ENCODE measurements at regions not wholly inside any gene's neighbourhood (a gene's known extent, or its start where the extent isn't known, plus 50 kb on each side); places are given as distances from the start of the nearest gene placed in this dataset.
"Not testable (repeated sequence)": the region's sequence is repeated elsewhere in the genome, so short reads cannot be mapped to it uniquely, and the experiment has no call there.

DNA sequence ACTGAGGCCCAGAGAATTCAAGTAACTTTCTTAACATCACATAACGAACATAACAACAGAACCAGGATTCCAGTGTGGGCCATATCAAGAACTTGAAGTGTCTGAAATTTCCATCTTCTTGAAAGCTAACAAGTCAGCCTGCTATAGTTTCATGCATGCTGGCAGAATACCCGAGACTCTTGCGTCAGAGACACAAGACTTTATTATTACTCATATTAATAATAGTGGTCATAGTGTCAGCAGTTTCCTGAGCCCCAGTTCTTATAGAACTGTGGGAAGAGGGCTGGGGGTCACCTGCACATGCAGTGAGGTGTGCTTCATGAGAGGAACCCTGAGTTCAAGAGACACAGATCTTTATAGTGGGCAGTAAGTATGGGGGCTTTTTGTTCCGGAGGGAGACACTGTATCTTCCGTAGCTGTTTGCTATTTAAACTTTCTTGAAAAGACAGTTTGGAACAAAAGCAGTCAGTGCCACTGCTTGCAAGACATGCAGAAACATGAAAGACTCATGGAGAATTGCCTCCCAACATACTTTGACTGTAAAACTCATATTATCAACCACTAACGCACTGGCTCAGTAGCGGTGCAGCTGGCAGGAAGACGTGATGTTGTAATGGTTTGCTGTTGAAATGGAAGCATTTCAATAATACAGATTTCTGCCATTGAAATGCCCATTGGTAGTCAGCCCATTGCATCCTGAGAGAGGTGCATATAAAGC is 339.2 kb downstream of the ADGRL2 start:
- Mint-ChIP-seq H3K4me1 (no peaks in the 10 kb centered on the region), H3K36me3 (ENCODE audit: low read depth) (no peaks in the 10 kb centered on the region)
- TF ChIP-seq, protein P1, sequence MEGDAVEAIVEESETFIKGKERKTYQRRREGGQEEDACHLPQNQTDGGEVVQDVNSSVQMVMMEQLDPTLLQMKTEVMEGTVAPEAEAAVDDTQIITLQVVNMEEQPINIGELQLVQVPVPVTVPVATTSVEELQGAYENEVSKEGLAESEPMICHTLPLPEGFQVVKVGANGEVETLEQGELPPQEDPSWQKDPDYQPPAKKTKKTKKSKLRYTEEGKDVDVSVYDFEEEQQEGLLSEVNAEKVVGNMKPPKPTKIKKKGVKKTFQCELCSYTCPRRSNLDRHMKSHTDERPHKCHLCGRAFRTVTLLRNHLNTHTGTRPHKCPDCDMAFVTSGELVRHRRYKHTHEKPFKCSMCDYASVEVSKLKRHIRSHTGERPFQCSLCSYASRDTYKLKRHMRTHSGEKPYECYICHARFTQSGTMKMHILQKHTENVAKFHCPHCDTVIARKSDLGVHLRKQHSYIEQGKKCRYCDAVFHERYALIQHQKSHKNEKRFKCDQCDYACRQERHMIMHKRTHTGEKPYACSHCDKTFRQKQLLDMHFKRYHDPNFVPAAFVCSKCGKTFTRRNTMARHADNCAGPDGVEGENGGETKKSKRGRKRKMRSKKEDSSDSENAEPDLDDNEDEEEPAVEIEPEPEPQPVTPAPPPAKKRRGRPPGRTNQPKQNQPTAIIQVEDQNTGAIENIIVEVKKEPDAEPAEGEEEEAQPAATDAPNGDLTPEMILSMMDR (conservative IDR thresholded peaks at IDR 0.05): no peak

DNA sequence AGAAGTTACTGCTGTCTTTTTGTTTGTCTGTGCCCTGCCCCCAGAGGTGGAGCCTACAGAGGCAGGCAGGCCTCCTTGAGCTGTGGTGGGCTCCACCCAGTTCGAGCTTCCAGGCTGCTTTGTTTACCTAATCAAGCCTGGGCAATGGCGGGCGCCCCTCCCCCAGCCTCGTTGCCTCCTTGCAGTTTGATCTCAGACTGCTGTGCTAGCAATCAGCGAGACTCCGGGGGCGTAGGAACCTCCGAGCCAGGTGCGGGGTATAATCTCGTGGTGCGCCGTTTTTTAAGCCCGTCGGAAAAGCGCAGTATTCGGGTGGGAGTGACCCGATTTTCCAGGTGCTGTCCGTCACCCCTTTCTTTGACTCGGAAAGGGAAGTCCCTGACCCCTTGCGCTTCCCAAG is 335.6 kb downstream of the ADGRL2 start:
- not testable (repeated sequence) for H3K9me3 Mint-ChIP-seq; DNase-seq (ENCODE audit: low read depth, low spot score)
- peak overlapping the region; percentile 64 for H3K4me3 Mint-ChIP-seq

More for the DNA sequence above, 339.2 kb downstream of the ADGRL2 start:
- Mint-ChIP-seq H3K27me3 (ENCODE audit: low read depth) (no peaks in the 10 kb centered on the region), H3K9me3 (peaks cover 2% of the 10 kb centered on the region), H3K27ac (ENCODE audit: unreplicated experiment) (no peak overlapping the region), H3K4me3 (no peak overlapping the region)
- no peak for DNase-seq (ENCODE audit: low read depth, low spot score)

DNA sequence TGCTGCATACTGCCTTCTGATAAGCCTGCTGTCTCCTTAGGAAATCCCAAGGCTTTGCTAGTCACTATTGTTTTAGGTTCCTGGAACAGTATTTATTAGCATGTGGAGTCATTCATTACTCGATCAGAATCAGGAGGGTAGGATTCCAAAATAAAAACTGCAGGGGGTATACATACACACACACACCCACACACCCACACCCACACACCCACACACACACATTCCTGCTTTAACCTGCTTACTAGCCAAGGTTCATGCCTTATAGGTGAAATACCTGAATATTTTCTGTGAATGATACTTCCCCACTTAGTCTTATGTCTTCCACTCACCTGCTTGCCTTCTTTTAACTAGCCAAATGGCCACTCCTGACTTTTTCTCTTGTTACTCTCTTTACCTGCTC is 325.1 kb downstream of the ADGRL2 start:
- TF ChIP-seq, protein P1 (conservative IDR thresholded peaks at IDR 0.05): no peak
- DNase-seq (ENCODE audit: low read depth, low spot score): no peak
- no peak overlapping the region for H3K27ac Mint-ChIP-seq (ENCODE audit: unreplicated experiment)
- H3K36me3 Mint-ChIP-seq (ENCODE audit: low read depth): no peaks in the 10 kb centered on the region
- no peaks in the 10 kb centered on the region for H3K9me3 Mint-ChIP-seq
- H3K4me3 Mint-ChIP-seq: no peak overlapping the region
- peaks cover 19% of the 10 kb centered on the region for H3K4me1 Mint-ChIP-seq
- no peaks in the 10 kb centered on the region for H3K27me3 Mint-ChIP-seq (ENCODE audit: low read depth)

More for the DNA sequence above, 335.6 kb downstream of the ADGRL2 start:
- not testable (repeated sequence) for H3K4me1 Mint-ChIP-seq; H3K27me3 Mint-ChIP-seq (ENCODE audit: low read depth); H3K27ac Mint-ChIP-seq (ENCODE audit: unreplicated experiment); H3K36me3 Mint-ChIP-seq (ENCODE audit: low read depth)

DNA sequence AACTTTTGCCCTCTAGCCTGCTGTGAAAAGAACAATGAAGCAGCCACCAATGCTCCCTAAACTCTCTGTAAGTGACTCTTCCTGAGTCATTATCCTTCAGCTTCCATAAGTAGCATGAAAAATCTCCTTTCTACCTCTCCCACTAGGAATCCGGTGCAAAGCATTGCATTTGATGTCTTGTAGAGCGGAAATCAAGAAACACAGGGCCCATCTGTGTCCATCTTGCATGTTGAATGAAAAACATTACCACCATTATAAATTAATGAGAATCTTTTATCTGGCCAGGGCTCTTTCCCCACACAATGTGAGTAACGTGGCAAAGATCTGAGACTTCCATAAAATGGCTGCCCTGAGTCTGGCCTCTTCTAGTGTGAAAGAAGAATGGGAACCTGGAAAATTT is 324.4 kb downstream of the ADGRL2 start:
- no peak for DNase-seq (ENCODE audit: low read depth, low spot score)
- peak overlapping the region; percentile 72 for H3K27ac Mint-ChIP-seq (ENCODE audit: unreplicated experiment)
- peaks cover 19% of the 10 kb centered on the region for H3K4me1 Mint-ChIP-seq
- H3K9me3 Mint-ChIP-seq: no peaks in the 10 kb centered on the region
- H3K4me3 Mint-ChIP-seq: no peak overlapping the region
- no peaks in the 10 kb centered on the region for H3K27me3 Mint-ChIP-seq (ENCODE audit: low read depth)
- TF ChIP-seq, protein P1 (conservative IDR thresholded peaks at IDR 0.05): no peak
- H3K36me3 Mint-ChIP-seq (ENCODE audit: low read depth): no peaks in the 10 kb centered on the region

DNA sequence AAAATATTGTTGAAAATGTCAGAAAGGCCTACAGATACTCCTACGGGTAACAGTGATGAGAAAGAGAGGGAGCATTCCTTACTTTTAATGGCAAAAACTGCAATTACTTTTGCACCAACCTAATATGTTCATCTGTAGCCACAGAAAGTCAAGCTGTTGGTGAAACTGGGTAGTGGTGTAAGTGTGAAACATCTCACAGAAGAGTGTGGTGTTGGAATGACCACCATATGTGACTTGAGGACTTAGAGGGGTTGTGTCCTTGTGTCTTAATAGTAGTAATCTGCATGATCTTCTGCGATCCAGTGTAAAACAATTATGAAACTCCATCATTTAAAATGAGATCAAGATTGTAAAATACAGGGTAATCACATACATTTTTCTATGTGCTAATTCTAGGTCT is 320.7 kb downstream of the ADGRL2 start:
- Mint-ChIP-seq H3K4me3 (no peak overlapping the region), H3K27ac (ENCODE audit: unreplicated experiment) (no peak overlapping the region), H3K4me1 (peaks cover 16% of the 10 kb centered on the region), H3K27me3 (ENCODE audit: low read depth) (no peaks in the 10 kb centered on the region), H3K9me3 (no peaks in the 10 kb centered on the region), H3K36me3 (ENCODE audit: low read depth) (no peaks in the 10 kb centered on the region)
- DNase-seq (ENCODE audit: low read depth, low spot score): no peak
- TF ChIP-seq, protein P1 (conservative IDR thresholded peaks at IDR 0.05): no peak

DNA sequence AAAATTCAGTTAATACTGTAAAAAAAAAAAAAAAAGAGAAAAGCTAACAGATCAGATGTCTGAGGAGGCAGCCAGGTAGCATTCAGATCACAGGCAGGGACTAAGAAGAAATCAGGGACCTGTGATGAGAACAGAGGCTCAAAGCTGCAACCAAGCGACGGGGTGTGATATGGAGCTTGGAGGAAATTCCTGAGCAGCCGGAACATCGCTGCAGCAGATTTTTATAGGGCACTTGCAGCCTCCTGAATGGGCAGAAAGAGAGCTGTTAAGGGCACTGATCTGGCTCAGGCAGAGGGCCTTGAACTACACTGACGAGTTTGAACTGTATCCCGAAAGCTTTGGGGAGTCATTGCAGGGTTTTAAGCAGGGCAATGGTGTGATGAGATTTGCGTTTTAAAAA is 315.4 kb downstream of the ADGRL2 start:
- H3K9me3 Mint-ChIP-seq: no peaks in the 10 kb centered on the region
- TF ChIP-seq, protein P1 (conservative IDR thresholded peaks at IDR 0.05): no peak
- no peaks in the 10 kb centered on the region for H3K36me3 Mint-ChIP-seq (ENCODE audit: low read depth)
- H3K4me1 Mint-ChIP-seq: no peaks in the 10 kb centered on the region
- H3K27me3 Mint-ChIP-seq (ENCODE audit: low read depth): no peaks in the 10 kb centered on the region
- no peak overlapping the region for H3K4me3 Mint-ChIP-seq
- no peak for DNase-seq (ENCODE audit: low read depth, low spot score)
- no peak overlapping the region for H3K27ac Mint-ChIP-seq (ENCODE audit: unreplicated experiment)
